ENCODE measurements at regions not wholly inside any gene's neighbourhood (a gene's known extent, or its start where the extent isn't known, plus 50 kb on each side); places are given as distances from the start of the nearest gene placed in this dataset.

DNA sequence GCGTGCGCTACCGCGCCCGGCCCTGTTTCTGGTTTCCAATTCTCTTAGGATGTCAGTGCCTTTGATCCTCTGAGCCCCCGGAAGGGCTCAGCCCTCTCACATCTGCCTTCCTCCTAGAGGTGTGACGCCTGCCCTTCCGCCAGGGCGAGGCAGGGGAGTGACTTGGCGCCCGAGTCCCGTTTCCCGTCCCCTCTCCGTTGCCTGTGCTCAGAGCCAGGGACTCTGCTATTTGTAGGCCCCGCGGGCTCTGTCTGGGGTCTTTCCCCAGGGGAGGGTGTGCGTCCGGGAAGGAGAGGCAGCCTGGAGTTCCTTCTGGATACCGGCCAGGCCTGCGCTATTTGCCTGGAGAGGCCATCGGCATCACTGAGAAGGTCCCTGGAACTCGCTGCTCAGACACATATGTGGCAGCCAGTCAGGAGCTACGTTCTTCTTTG is 103.7 kb upstream of the TAF1B start:
- DNase-seq = no peak

DNA sequence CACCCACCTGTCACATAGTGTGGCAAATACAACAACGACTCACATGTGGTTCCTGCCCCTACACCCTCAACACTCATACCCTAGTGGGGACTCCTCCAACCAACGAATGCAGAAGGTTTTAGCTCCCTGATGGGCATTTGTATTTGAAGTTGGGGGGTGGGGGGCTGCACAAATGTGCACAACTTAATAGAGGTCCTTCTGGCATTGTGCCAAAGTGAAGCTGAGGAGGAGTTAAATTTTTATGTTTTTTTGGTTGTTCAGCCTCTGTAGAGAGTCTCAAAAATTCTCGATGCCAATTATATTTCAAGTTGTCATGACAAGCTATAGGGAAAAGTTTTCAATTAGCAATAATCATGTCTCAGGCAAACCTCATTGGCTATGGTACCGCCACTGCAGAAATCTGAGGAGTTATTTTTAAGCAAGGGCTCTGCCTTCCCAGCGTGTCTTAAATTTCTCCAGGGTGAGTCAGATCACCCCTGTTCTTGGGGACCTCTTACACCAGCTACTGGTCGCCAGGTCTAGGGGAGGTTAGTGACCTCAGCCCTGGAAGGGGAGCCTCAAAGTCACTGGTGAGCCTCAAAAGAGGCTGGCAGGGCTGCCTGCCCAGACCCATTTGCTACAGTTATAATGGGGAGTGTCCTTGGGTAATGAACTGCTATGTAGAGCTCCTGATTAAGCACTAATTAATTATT is 102.7 kb upstream of the TAF1B start:
- DNase-seq = no peak

DNA sequence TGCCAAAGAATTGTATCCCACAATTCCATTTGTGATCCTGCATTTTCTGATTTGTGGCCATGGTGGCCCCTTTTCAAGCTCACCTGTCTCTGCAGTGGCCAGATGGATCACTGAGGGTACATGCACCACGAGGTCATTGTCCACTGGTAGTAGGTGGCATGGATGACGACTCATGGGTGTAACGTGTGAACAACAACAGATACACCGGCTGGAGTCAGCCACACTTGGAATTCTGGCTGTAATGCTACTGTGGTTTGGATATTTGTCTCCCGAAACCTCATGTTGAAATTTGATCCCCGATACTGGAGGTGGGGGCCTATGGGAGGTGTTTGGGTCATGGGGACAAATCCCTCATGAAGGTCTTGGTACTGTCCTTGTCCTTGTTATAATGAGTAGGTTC is 102.2 kb upstream of the TAF1B start:
- no peak for DNase-seq

DNA sequence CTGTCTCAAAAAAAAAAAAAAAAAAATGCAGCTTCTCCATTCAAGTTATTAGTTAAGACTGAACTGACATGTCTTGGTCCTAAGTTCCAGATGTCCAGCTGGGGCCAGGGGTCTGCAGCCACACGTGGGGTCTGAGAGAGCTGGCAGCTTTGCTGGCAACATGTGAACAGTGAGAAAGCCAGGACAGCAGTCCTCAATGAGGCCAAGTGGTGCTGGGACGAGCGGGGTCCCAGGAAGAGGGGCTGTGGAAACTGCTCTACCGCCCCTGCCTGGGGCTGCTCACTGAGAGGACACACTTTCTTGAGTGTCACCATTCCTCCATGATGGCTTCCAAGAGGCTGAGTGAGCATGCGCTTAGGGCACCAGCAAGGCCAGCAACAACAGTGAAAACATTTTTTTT is 100.7 kb upstream of the TAF1B start:
- DNase-seq = no peak

DNA sequence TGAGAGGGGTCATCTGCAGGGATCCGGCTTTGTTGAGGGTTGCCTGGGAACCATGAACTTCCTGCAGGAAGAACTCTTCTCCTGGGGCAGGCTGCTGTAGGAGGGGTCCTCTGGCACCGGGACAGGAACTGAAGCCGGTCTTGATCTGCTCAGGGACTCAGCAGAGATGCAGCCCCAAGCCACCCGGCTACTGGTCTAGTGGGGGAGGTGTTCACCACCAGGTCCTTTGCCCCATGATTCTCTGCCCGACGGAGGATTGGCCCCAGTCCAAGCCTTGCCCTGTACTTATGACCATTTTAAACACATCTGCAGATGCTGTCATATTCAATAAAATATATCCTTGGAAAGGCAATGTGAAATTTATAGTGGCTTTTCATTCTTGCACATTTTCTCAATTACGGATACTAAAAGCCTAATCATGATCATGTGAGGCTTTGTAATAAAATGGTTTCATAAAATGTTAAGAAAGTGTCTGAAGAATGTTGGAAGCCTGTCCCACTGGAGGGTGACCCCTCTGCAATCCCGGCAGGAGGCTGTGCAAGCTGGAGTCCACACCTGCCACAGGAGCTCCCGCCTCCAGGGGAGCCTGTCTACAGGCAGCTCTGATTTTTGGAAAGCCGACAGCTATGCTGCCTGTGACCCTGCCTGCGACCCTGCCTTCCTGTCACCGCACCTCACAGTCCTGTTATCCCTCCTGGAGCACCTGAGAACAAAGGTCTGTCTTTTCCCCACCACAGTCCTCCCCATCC is 98.8 kb upstream of the TAF1B start:
- no peak for DNase-seq

DNA sequence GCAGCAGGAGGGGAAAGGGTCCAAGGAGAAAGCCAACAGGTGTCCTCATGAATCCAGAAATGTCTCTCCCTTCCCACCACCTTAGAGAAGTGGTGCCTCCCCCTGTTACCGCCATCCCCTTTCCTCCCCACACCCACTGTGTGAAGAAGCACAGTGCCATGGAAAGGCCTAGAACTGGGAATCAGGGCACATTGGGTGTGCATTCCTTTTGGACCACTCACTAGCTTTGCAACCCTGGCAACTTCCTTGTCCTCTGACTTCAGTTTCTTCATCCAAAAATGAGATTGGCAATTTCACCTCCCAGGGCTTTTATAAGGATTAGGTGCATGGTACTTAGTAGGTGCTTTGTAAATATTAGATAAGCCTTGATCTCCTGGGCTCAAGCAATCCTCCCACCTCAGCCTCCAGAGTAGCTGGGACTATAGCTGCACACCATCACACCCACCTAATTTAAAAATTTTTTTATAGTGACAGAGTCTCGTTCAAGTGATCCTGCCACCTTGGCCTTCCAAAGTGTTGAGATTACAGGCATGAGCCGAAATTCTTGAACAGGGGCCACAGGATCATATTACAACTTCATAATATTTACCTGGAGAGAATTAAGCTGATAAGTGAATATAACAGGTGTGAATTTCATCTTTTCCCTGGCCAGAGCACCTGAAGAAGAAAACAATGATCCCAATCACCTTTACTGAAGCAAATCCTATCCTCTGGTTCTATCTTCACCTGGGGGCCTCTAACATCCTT is 97.9 kb upstream of the TAF1B start:
- DNase-seq = no peak

DNA sequence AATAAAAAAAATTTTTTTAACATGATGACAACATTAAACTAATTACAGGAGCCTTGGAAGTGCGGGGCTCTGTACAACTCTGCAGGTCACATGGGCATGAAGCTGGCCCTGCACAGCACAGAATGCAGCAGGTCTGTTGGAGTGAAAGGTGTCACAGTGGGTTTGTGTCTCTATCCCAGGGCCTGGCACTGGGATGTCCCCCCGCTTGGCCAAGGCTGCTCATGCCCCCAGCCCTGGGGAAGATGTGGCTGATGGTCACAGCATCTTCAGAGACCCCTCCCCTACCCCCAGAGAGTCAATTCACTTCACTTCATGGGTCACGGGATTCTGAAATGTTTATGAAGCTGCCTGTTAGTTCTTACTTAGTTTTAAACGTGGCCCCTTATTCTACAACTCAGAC is 95.9 kb upstream of the TAF1B start:
- DNase-seq = no peak

DNA sequence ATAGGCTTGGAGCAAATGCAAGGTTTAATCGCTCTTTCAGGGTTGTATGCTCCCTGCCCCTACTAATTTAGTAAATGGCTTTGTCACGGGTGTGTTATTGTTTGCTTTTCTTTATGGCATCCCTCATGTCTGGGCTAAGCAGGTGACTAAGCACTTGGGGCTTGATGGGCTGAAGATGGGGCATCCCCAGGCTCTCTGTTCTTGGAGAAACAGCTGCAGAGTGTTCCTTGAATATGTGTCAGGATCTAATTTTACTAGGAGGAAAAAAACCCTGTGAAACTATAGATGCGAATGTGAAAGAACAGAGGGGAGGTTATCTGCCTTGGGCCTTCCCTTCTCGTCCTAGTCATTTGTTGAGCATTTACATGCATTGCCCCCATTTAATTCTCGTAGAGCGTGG is 94.7 kb upstream of the TAF1B start:
- no peak for DNase-seq

DNA sequence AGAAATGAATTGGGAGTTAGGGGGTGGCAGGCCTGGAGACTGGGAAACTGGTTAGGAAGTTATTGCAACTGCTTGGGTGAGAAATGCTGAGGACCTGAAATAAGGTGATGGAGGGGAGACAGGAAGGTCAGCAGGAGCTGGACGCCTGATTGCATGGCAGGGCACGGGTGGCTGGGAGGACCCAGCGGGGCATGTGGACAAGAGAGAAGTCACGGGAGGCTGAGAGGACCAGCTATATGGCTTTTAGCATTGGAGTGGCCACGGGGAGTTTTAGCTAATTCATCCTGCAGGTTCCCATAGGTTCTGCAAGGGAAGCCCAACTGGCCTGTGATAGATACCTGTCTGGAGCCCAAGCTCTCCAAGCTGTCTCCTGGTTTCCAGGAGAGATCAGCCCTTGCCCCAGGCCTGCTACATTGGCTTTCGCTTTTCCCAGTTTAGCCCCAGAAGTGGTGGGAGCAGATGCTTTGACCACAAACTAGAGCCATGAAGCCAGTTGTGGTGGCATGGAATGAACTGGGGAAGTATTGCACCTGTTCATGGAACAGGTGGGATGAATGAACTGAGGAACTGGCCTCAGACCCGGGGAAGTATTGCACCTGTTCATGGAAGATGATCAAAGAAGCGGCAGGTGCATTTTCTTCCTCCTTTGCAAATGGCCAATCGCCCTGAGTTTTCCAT is 93.6 kb upstream of the TAF1B start:
- DNase-seq = no peak

DNA sequence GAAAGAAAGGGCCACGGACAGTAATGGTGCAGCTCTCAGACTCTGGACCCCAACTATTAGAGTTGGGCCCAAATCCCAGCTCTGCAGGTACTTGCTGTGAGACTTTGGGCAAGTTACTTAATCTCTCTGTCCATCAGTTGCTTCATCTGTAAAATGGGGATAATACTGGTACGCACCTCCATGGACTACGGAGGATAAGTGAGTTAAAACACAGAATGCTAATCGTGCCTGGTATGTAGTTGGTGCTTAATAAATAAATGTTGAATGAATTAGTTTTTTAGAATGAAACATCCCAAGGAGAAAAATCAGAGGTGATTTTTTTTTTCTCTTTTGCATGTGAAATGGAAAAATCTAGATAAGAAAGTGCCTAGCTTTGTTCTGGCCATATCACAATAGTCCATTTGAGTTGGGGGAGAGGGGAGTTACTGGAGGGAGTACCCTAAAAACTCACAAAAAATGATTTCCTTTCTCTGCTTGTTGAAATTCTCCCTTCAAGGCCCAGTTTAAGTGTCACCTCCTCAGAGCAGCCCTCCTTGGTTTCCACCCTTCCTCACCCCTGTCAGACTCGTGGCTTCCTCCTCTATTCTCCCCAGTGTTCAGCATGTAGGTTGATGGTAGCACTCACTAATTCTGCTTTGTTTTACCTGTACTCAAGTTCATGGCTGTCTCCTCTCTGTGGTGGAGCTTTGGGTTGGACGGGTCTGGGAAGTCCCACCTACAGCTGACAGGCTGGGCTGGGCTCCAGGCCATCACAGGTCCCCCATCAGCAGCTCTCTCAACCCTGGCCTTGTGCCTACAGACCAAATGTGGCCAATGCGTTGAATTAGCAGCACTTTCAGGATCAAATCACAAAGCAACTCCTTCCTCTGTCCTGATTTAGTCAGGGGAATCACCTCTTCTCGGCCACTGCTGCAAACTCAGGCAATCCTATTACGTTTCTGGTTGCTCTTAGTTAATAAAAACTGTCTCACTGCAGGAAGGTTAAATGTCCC is 92.8 kb upstream of the TAF1B start:
- DNase-seq = no peak

DNA sequence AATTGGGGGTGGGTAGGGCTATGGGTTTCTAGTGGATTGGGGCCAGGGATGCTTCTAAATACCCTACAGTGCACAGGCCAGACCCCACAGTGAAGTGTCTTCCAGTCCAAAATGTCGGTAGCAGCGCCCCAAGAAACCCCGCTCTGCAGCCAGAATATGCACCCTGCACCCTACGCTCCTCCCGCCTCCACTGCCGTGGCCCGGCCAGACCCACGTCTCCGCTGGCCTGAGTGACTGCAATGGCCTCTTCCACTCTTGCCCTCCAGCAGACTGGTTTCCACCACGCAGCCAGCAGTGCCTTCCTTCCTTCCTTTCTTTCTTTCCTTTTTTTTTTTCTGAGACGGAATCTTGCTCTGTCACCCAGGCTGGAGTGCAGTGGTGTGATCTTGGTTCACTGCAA is 91.4 kb upstream of the TAF1B start:
- DNase-seq = no peak

DNA sequence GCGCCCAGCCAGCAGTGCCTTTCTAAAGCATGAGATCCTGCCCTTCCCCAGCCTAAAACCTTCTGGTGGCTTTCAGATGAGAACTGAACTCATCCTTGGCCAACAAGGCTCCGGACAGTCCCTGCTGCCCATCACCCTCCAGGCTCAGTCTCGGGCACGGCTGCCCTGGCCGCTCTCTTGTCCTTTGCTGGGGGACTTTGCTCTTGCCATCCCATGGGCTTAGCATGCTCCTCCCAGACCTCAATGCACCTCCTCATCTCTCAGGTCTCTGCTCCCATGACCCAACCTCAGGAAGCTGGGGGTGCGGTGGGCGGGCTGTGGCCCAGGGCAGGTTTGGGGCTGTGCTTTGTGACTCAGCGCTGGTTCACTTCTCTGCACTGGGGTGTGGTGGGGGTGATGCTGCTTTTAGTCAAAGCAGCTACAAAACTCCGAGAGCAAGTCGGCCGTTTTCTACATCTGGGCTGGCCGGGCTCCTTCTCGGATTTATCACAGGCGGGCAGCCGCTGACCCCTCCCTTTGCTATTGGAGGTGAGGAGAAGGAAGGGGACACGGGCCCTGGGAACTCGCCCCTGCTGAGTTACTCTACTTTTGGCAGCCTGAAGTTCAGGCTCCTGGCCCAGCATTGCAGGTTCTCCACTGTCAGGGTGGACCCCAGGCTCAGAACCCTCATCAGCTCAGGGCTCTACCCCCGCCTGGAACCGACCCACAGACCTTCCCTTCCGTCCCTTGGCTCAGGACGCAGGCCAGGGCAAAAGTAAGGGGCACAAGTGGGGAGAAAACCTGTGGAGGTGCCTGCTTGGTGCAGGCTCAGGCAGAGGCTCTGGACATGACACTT is 90.6 kb upstream of the TAF1B start:
- DNase-seq = no peak

DNA sequence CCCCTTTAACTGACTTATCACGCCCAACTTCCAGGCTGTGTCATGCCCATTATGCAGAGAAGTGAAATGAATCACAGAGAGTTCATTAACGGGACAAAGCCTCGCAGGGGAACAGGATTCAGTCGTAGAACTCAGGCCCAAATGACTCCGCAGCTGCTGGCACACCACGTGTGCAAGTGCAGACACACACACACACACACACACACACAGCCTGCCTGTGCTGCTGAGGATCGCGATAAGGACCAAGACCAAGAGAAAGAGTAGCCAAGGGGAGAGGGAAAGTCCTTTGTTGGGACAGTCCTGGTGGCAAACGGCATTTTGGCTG is 90.0 kb upstream of the TAF1B start:
- DNase-seq = no peak

DNA sequence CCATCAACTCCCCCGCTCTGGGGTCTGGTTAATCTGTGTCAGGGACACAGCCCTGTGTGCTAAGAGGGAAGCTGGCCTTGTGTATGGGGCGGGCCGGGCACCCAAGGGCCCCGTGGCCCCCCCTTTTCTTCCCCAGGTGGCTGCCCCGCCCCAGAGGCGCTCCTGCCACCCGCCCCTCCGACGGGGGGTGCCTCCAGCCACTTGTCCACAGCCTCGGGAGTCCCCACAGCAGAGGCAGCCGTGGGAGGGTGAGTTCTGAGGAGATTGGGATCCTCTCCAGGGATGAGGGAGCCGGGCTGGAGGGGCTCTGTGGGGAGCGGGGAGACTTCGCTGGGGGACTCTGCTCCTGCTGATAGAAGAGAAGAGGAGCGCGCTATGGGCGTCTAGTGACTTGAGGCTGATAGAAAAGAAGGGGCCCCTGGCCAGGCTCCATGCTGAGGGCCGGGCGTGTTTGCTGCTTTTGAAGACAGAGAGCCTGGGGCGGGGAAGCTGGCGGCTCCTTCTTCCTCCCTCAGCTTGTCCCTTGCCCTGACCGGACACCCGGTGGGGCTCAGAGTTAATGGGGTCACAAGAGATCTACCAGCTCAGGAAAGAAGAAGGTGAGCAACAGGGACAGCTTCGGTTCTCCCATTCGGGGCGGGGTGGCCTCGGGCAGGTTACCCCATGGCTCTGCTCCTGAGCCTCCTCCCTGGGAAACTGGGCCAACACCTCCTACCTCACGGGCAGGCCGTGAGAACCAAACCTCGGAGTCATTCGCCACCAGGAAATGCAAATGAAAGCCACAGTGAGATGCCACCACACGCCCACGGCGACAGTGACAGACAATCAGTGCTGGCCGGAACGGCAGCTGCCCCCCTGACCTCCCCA is 89.4 kb upstream of the TAF1B start:
- DNase-seq = no peak

DNA sequence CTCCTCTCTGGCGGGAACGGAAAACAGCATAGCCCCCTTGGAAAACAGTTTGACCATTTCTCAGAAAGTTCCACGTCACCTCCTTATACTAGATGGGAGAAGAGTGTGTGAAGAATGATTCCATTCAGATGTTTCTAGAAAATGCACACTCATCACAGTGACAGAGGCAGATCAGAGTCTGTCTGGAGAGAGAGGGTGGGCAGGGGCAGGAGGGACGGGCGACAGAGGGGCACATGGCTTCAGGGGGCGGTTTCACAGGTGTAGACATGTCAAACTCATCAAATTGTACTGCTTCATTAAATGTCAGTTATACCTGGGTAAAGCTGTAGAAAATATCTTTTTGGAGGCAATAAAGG is 88.8 kb upstream of the TAF1B start:
- DNase-seq = no peak

DNA sequence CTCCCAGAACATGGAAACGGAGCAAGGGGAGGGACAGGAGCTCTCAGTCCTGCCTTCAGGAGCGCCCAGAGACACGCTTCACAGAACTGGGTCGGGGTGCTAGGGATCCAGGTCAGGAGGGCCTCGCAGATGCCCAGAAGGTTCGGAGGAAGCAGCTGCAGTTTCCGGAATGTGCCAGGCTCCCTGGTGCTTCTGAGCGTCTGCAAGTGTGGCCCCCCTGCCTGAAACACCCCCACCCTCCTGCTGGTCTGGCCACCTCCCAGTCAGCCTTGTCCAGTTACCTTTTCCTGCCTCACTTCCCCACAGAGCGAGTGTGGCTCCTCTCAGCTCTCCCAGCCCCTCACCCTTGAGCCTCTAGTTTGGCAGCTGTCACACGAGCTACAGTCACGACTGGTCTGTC is 88.3 kb upstream of the TAF1B start:
- DNase-seq = no peak

DNA sequence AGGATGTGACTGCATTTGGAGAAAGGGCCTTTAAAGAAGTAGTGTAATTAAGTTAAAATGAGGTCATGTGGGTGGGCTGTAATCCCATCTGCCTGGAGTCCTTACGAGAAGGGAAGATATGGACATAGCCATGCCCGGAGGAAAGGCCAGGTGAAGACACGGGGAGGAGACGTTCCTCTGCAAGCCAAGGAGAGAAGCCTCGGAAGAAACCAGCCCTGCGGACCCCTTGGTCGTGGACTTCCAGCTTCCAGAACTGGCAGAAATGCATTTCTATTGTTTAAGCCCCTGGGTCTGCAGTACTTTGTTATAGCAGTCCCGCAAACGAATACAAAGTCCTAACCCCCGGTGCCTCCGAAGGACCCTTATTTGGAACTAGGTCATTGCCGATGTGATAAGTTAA is 87.6 kb upstream of the TAF1B start:
- no peak for DNase-seq

DNA sequence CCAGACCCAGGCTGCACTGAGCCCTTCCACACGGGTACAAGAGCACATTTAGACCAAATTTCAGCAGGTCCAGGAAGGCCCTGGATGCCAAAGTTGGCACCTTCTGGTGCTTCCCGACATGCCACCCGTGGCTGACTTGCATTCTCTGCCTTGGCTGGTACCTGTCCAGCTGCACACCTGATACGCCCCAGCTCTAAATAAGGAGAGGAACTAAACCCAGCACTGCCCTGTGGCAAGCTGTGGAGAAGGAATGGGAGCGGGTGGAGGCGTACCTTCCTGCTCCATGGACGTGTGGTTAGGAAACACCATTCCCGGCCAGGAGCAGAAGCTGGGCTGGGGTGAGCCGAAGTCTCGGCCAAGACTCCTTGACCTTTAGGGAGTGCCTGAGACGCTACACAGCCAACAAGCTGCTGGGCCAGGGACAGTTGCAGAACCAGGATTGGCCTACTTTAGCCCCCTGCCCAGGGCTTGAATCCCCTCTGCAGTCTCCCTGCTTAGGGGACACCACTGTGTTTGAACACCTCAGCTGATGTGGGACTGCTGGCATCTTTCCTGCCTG is 86.5 kb upstream of the TAF1B start:
- no peak for DNase-seq

DNA sequence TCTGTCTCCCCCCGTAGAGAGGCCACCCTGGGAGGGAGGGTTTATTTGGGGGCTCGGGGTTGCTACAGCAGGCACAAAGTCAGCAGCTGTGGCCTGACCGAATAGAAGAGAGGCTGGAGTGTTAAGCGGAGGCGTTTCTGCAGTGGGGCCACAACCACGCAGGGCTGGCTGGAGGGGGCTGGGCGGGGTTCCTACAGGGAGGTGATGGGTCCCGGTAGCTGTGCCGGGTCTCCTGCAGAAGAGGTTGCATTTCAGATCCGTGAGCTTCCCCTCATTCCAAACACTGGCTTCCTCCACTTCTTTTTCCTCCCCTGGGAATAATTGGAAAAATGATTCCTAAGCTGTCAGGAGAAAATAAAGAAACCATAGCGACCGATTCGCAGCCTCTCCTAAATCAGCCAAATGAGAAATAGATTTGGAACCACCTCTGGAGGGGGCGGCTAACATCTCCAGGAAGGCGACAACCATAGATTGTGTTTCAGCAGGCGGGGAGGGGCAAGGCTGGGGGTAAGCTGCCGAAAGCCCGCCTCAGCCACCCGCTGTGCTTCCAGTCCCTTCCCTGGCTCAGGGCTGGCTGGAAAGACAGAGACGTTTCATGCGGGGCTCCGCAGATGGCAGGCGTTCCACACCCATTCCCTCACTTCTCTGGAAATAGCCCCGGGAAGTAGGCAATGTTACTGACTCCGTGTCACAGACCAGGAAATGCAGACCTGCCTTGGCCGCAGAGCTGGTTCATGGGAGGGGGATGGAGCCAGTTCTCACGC is 85.6 kb upstream of the TAF1B start:
- DNase-seq = peak; percentile 74 to 90

All from NCI-H187 (cell line).